Loucy (cell line): ENCODE measurements at regions not wholly inside any gene's neighbourhood (a gene's known extent, or its start where the extent isn't known, plus 50 kb on each side); places are given as distances from the start of the nearest gene placed in this dataset.

Experiments used
- H2AFZ ChIP-seq: fragments of 200-600 bp; sonication (generic); 2 replicates; pipeline ENCODE4 v1.6.0; 2016; ENCODE audit warnings: antibody characterized with exemption, mild to moderate bottlenecking, low read length, moderate library complexity
- H3F3A ChIP-seq: fragments of 200-600 bp; 2 replicates; pipeline ENCODE4 v1.6.0; 2016; ENCODE audit warnings: antibody characterized with exemption, low read depth, mild to moderate bottlenecking
- H3K27me3 ChIP-seq: fragments of 200-600 bp; sonication (generic); 2 replicates; pipeline ENCODE4 v1.6.1; 2014; ENCODE audit warnings: low read length, mild to moderate bottlenecking; ENCODE audit not compliant: insufficient read depth, poor library complexity, severe bottlenecking
- H3K36me3 ChIP-seq: fragments of 200-600 bp; sonication (generic); 2 replicates; pipeline ENCODE4 v1.6.1; 2016; ENCODE audit warnings: low read length; ENCODE audit not compliant: insufficient read depth
- H3K4me1 ChIP-seq: fragments of 200-600 bp; sonication (generic); 2 replicates; pipeline ENCODE4 v1.5.1; 2014; ENCODE audit warnings: low read length, mild to moderate bottlenecking; ENCODE audit not compliant: insufficient read depth, poor library complexity, severe bottlenecking
- H3K4me2 ChIP-seq: fragments of 200-600 bp; sonication (generic); 2 replicates; pipeline ENCODE4 v1.6.0; 2014; ENCODE audit warnings: antibody characterized with exemption, low read length, low read depth, mild to moderate bottlenecking; ENCODE audit not compliant: poor library complexity, severe bottlenecking
- H3K4me3 ChIP-seq: fragments of 200-600 bp; sonication (generic); 2 replicates; pipeline ENCODE4 v1.5.1; 2014; ENCODE audit warnings: low read length, mild to moderate bottlenecking, mixed read lengths; ENCODE audit not compliant: poor library complexity, severe bottlenecking
- H3K79me2 ChIP-seq: fragments of 200-600 bp; sonication (generic); 2 replicates; pipeline ENCODE4 v1.6.1; 2014; ENCODE audit warnings: low read length; ENCODE audit not compliant: insufficient read depth
- H3K9ac ChIP-seq: fragments of 200-600 bp; sonication (generic); 2 replicates; pipeline ENCODE4 v1.6.0; 2014; ENCODE audit warnings: mild to moderate bottlenecking, low read depth, low read length, moderate library complexity; ENCODE audit not compliant: poor library complexity, severe bottlenecking
- H3K9me2 ChIP-seq: fragments of 200-600 bp; sonication (generic); replicated peaks from 2 replicates; pipeline ENCODE4 v1.6.1; 2016; ENCODE audit warnings: low read depth, low read length, mixed read lengths
- H3K9me3 ChIP-seq: fragments of 200-600 bp; sonication (generic); 2 replicates; pipeline ENCODE4 v1.6.1; 2014; ENCODE audit warnings: mild to moderate bottlenecking, antibody characterized with exemption, low read length, low read depth; ENCODE audit not compliant: insufficient read depth
- H4K20me1 ChIP-seq: fragments of 200-600 bp; sonication (generic); 2 replicates; pipeline ENCODE4 v1.6.0; 2014; ENCODE audit warnings: antibody characterized with exemption, low read length, mild to moderate bottlenecking; ENCODE audit not compliant: insufficient read depth, poor library complexity, severe bottlenecking
- EZH2phosphoT487 ChIP-seq: fragments of 200-600 bp; IDR thresholded peaks from 2 replicates; pipeline ENCODE4 v1.6.1; 2018; ENCODE audit warnings: antibody characterized with exemption, mild to moderate bottlenecking, moderate library complexity, borderline replicate concordance
- TF ChIP-seq, protein P1 (sequence below): fragments of 200-600 bp; sonication (generic); conservative IDR thresholded peaks from 2 replicates; pipeline ENCODE4 v1.5.1; 2014; ENCODE audit warnings: mild to moderate bottlenecking, antibody characterized with exemption, low read length

DNA sequence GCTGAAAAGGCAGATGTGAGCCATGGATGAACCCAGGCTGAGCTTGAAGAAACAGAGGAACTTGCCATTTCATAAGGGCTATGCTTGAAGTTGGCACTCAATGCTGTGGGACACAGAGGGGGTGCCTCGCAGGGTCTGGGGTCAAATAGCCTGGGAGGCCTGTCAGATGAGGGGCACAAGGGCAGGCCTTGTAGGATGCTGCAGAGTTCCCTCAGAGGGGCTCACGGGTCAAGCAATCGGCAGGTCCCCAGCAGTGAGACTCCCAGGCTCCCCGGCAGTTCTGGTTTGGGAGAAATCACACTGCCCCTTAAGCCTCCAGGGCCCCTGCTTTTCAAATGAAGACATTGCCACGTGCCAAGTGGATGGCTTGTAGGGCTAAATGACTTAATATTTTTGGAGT lies 116.7 kb upstream of the GRIK3 start:
- no peaks in the 10 kb centered on the region for H3K9me3 ChIP-seq
- H3K27me3 ChIP-seq: no peaks in the 10 kb centered on the region
- no peak for TF ChIP-seq EZH2phosphoT487
- TF ChIP-seq, protein P1, sequence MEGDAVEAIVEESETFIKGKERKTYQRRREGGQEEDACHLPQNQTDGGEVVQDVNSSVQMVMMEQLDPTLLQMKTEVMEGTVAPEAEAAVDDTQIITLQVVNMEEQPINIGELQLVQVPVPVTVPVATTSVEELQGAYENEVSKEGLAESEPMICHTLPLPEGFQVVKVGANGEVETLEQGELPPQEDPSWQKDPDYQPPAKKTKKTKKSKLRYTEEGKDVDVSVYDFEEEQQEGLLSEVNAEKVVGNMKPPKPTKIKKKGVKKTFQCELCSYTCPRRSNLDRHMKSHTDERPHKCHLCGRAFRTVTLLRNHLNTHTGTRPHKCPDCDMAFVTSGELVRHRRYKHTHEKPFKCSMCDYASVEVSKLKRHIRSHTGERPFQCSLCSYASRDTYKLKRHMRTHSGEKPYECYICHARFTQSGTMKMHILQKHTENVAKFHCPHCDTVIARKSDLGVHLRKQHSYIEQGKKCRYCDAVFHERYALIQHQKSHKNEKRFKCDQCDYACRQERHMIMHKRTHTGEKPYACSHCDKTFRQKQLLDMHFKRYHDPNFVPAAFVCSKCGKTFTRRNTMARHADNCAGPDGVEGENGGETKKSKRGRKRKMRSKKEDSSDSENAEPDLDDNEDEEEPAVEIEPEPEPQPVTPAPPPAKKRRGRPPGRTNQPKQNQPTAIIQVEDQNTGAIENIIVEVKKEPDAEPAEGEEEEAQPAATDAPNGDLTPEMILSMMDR: no peak
- H3K9ac ChIP-seq: no peak overlapping the region
- H2AFZ ChIP-seq: no peak overlapping the region
- H4K20me1 ChIP-seq: no peaks in the 10 kb centered on the region
- H3K4me2 ChIP-seq: no peak overlapping the region
- no peaks in the 10 kb centered on the region for H3K4me1 ChIP-seq
- H3F3A ChIP-seq: no peaks in the 10 kb centered on the region
- no peaks in the 10 kb centered on the region for H3K79me2 ChIP-seq
- no peaks in the 10 kb centered on the region for H3K36me3 ChIP-seq
- H3K4me3 ChIP-seq: no peak overlapping the region
- H3K9me2 ChIP-seq: no peaks in the 10 kb centered on the region

DNA sequence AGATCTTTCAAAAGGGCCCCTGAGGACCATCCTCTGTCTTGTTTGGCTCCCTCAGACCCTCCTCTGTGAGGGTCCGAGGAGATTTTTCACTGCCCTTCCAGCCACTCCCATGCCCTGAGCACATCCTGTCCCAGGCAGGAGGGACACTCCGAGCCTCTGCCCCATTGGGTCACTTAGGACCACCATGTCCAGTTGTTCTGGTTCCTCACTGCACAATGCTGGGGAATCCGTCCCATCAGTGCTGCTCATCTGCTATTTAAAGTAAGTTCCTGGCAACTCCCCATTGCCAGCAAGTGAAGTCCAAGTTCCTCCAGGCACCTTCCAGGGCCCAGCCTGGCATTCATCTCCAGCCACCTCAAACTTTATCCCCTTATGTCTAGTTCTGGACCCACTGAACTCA lies 117.5 kb upstream of the GRIK3 start:
- Histone ChIP-seq H3K4me2 (no peak overlapping the region), H4K20me1 (no peaks in the 10 kb centered on the region), H2AFZ (no peak overlapping the region), H3K9me3 (no peaks in the 10 kb centered on the region), H3K4me1 (no peaks in the 10 kb centered on the region), H3K36me3 (no peaks in the 10 kb centered on the region), H3K9ac (no peak overlapping the region), H3K9me2 (no peaks in the 10 kb centered on the region), H3F3A (no peaks in the 10 kb centered on the region), H3K27me3 (no peaks in the 10 kb centered on the region), H3K4me3 (no peak overlapping the region), H3K79me2 (no peaks in the 10 kb centered on the region)
- TF ChIP-seq, protein P1: no peak
- TF ChIP-seq EZH2phosphoT487: no peak

DNA sequence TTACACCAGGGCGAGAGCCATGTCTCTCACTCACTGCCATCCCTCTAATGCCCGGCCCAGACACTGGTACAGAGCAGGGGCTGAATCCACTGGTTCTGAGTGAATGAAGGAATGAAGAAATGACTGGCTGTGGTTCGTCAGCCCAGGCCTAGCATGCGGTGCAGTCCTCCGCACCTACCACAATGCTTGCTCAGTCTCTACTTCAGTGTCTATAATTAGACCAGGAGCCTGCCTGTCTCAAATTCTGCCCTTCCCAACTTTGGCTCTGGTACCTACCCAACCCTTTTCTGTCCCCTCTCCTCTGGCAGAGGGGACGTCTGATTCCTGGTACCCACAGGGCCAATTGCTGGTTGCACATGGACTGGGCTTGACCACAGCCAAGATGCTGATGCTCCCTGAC lies 118.2 kb upstream of the GRIK3 start:
- Histone ChIP-seq H3K79me2 (no peaks in the 10 kb centered on the region), H3K27me3 (no peaks in the 10 kb centered on the region), H3K4me2 (no peak overlapping the region), H3K9me3 (no peaks in the 10 kb centered on the region), H3K36me3 (no peaks in the 10 kb centered on the region), H3F3A (no peaks in the 10 kb centered on the region), H3K4me1 (no peaks in the 10 kb centered on the region), H3K4me3 (no peak overlapping the region), H2AFZ (no peak overlapping the region), H4K20me1 (no peaks in the 10 kb centered on the region), H3K9me2 (no peaks in the 10 kb centered on the region), H3K9ac (no peak overlapping the region)
- TF ChIP-seq, protein P1: no peak
- no peak for TF ChIP-seq EZH2phosphoT487
